ENCODE measurements at regions not wholly inside any gene's neighbourhood (a gene's known extent, or its start where the extent isn't known, plus 50 kb on each side); places are given as distances from the start of the nearest gene placed in this dataset.

DNA sequence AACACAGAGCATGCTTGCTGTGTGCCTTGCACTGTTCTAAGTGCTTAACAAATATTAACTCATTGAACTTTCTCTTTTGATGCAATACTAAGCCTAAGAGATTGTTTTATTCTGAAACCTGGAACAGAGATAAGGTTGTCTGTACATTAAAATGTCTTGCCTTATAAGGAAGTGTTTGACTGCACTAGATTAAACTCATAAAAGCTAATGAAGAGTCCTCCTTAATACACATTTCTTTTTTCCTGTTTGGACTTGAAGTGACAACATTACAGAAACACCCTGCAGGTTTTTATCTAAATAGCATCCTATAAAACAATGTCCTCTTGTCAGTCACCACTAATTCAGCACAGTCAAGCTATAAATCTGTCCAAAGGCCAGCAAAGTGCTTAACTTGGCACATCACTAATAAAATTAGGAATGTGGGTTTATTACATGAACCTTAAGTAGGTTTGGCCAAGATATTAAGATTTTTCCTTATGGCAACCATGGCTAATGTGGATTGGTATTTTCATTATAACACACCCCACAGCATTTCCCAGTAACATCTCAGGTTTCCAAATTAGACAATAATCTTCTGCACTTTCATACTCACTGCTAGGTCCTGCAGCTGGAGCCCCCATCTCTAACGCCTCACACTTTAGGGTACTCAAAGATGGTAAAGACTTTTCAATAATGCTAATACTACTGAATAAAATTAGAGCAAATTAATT lies 389.7 kb downstream of the LMO4 start (continued):
- TF ChIP-seq IKZF1 (conservative IDR thresholded peaks at IDR 0.05) (no peak), NR2F1 (conservative IDR thresholded peaks at IDR 0.05) (no peak), TARDBP (IDR thresholded peaks at IDR 0.05; ENCODE audit: borderline replicate concordance) (no peak)

DNA sequence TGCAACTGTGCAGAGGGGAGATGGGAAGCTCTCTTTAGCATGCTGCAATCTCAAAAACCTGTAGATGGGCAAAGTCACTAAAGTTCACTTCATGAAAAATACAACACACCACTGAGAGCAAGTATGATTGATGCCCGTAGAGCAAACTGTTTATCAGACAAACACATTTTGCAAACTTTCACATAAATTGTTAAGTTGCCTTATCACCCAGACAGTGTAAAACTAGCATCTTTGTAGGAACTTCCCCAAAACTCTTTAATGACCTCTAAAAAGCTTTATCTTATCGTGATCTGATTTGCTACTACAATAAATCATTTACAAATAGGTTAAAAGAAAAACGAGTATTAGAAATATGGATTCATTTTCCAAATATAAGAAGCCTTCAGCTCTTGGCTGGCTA lies 391.0 kb downstream of the LMO4 start:
- H3K9me3 ChIP-seq (replicated peaks; ENCODE audit: control insufficient read depth, insufficient read depth, low read length), result no peaks in the 10 kb centered on the region
- no peak for TF ChIP-seq RB1 (IDR thresholded peaks at IDR 0.05; ENCODE audit: borderline replicate concordance)
- no peak for TF ChIP-seq MTA2 (IDR thresholded peaks at IDR 0.05; ENCODE audit: low read depth)
- no peak for TF ChIP-seq SREBF1 (IDR thresholded peaks at IDR 0.05; ENCODE audit: low read length)
- no peak for TF ChIP-seq JUND (IDR thresholded peaks at IDR 0.05; ENCODE audit: low read depth, low read length)
- TF ChIP-seq POLR2AphosphoS2 (IDR thresholded peaks at IDR 0.05; ENCODE audit: low read depth, low read length), result no peak
- TF ChIP-seq ZSCAN29 (IDR thresholded peaks at IDR 0.05), result no peak
- TF ChIP-seq CBFB (IDR thresholded peaks at IDR 0.05; ENCODE audit: low read depth), result no peak
- no peak for TF ChIP-seq ZBED1 (IDR thresholded peaks at IDR 0.05; ENCODE audit: borderline replicate concordance)
- no peak for TF ChIP-seq CEBPB (IDR thresholded peaks at IDR 0.05; ENCODE audit: borderline replicate concordance in 1 of 2, low read depth in 2 of 2, low read length in 2 of 2)
- TF ChIP-seq POLR2AphosphoS5 (IDR thresholded peaks at IDR 0.05; ENCODE audit: low read length), result no peak
- no peak overlapping the region for H3K4me2 ChIP-seq (ENCODE audit: control insufficient read depth, insufficient read depth)
- no peak overlapping the region for H3K9ac ChIP-seq (ENCODE audit: control insufficient read depth, insufficient read depth, low read length)
- H2AFZ ChIP-seq (ENCODE audit: control insufficient read depth, low read depth, low read length), result no peak overlapping the region
- no peaks in the 10 kb centered on the region for H3K4me1 ChIP-seq (ENCODE audit: control insufficient read depth, insufficient read depth, low read length)
- no peaks in the 10 kb centered on the region for H3K36me3 ChIP-seq (ENCODE audit: control insufficient read depth in 2 of 2, insufficient read depth in 2 of 2, low read length in 1 of 2)
- H3K79me2 ChIP-seq (ENCODE audit: control insufficient read depth, insufficient read depth, low read length), result no peaks in the 10 kb centered on the region
- POLR2A ChIA-PET, result no interaction called here
- intact Hi-C loops (cut with micrococcal nuclease; ENCODE audit: unreplicated experiment) (no loop called here), in situ Hi-C loops (cut with MboI) (no loop called here)
- 9% methylated on average over 3 of the region's 3 CpGs for WGBS (ENCODE audit: insufficient coverage, insufficient replicate concordance, low lambda C conversion rate, missing lambda C conversion rate)
- RAD21 ChIA-PET (ENCODE audit: unreplicated experiment), result no interaction called here
- H3K27me3 ChIP-seq (replicated peaks in 1 of 2; ENCODE audit: control insufficient read depth in 2 of 2, insufficient read depth in 2 of 2, low read length in 1 of 2), result no peaks in the 10 kb centered on the region; a peak in 1 of 4 replicates
- no peak for ATAC-seq
- no TSS peak for BruUV-seq (replicated peaks)
- H4K20me1 ChIP-seq (ENCODE audit: control insufficient read depth, insufficient read depth), result no peaks in the 10 kb centered on the region
- CTCF ChIA-PET, result no interaction called here
- no peak overlapping the region for H3K4me3 ChIP-seq
- SMC1A ChIA-PET (ENCODE audit: uncharacterized antibody, unreplicated experiment), result no interaction called here
- H3K27ac ChIP-seq (ENCODE audit: control insufficient read depth, insufficient read depth), result no peak overlapping the region
- DNase-seq (ENCODE audit: low read depth, low spot score), result no peak
- no peak for FAIRE-seq

All from GM12878 (cell line).